ENCODE measurements at regions not wholly inside any gene's neighbourhood (a gene's known extent, or its start where the extent isn't known, plus 50 kb on each side); places are given as distances from the start of the nearest gene placed in this dataset.

DNA sequence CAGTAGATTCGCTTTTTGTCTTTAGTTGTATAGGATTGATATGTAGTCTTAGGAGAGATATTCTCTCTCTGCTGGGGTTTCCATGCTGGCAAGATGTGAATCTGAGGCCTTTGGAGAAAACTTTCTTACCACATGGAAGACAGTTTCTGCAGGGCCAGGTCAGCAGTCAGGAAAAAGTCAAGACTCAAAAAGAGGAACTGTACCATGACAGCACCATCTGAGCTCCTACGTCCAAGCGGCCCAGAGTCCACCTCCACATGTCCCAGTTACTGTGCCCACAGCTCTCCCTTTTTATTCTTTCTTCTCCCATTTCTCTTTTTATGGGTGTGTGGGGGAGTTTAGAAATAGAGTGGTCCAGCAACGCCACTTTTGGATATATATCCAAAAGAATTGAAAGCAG, 172.0 kb downstream of the MTHFS start:
- TF ChIP-seq, protein P1, sequence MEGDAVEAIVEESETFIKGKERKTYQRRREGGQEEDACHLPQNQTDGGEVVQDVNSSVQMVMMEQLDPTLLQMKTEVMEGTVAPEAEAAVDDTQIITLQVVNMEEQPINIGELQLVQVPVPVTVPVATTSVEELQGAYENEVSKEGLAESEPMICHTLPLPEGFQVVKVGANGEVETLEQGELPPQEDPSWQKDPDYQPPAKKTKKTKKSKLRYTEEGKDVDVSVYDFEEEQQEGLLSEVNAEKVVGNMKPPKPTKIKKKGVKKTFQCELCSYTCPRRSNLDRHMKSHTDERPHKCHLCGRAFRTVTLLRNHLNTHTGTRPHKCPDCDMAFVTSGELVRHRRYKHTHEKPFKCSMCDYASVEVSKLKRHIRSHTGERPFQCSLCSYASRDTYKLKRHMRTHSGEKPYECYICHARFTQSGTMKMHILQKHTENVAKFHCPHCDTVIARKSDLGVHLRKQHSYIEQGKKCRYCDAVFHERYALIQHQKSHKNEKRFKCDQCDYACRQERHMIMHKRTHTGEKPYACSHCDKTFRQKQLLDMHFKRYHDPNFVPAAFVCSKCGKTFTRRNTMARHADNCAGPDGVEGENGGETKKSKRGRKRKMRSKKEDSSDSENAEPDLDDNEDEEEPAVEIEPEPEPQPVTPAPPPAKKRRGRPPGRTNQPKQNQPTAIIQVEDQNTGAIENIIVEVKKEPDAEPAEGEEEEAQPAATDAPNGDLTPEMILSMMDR (IDR thresholded peaks at IDR 0.05) = no peak
- TF ChIP-seq POLR2A (IDR thresholded peaks at IDR 0.05) = no peak
